ENCODE measurements at regions not wholly inside any gene's neighbourhood (a gene's known extent, or its start where the extent isn't known, plus 50 kb on each side); places are given as distances from the start of the nearest gene placed in this dataset.

DNA sequence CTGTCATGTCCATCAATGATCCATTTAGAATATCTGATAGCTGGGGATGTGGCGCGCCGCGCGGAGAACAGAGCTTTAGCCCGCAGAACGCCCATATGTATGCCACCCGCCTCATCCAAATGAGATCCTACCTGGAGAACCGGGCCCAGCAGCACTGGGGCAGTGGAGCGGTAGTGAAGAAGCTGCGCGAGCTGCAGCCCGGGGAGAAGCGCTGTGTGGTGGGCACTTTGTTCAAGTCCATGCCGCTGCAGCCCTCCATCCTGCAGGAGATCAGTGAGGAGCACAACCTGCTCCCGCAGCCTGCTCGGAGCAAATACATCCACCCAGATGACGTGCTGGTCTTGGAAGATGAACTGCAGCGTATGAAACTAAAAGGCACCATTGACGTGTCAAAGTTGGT lies 313.7 kb downstream of the NR2F1-AS1 start:
- TF ChIP-seq SMC3 (conservative IDR thresholded peaks at IDR 0.05; ENCODE audit: poor library complexity) = no peak
- no peak for TF ChIP-seq EZH2 (IDR thresholded peaks at IDR 0.05; ENCODE audit: borderline replicate concordance, insufficient read depth, low read length, poor library complexity, severe bottlenecking)
- TF ChIP-seq POLR2AphosphoS5 (IDR thresholded peaks at IDR 0.05) = no peak
- no peak for TF ChIP-seq EP300 (conservative IDR thresholded peaks at IDR 0.05; ENCODE audit: poor library complexity, severe bottlenecking)
- TF ChIP-seq TAF1 (IDR thresholded peaks at IDR 0.05; ENCODE audit: low read depth) = no peak
- TF ChIP-seq, protein P1, sequence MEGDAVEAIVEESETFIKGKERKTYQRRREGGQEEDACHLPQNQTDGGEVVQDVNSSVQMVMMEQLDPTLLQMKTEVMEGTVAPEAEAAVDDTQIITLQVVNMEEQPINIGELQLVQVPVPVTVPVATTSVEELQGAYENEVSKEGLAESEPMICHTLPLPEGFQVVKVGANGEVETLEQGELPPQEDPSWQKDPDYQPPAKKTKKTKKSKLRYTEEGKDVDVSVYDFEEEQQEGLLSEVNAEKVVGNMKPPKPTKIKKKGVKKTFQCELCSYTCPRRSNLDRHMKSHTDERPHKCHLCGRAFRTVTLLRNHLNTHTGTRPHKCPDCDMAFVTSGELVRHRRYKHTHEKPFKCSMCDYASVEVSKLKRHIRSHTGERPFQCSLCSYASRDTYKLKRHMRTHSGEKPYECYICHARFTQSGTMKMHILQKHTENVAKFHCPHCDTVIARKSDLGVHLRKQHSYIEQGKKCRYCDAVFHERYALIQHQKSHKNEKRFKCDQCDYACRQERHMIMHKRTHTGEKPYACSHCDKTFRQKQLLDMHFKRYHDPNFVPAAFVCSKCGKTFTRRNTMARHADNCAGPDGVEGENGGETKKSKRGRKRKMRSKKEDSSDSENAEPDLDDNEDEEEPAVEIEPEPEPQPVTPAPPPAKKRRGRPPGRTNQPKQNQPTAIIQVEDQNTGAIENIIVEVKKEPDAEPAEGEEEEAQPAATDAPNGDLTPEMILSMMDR (IDR thresholded peaks at IDR 0.05; ENCODE audit: poor library complexity, severe bottlenecking) = no peak
- TF ChIP-seq, protein P2, sequence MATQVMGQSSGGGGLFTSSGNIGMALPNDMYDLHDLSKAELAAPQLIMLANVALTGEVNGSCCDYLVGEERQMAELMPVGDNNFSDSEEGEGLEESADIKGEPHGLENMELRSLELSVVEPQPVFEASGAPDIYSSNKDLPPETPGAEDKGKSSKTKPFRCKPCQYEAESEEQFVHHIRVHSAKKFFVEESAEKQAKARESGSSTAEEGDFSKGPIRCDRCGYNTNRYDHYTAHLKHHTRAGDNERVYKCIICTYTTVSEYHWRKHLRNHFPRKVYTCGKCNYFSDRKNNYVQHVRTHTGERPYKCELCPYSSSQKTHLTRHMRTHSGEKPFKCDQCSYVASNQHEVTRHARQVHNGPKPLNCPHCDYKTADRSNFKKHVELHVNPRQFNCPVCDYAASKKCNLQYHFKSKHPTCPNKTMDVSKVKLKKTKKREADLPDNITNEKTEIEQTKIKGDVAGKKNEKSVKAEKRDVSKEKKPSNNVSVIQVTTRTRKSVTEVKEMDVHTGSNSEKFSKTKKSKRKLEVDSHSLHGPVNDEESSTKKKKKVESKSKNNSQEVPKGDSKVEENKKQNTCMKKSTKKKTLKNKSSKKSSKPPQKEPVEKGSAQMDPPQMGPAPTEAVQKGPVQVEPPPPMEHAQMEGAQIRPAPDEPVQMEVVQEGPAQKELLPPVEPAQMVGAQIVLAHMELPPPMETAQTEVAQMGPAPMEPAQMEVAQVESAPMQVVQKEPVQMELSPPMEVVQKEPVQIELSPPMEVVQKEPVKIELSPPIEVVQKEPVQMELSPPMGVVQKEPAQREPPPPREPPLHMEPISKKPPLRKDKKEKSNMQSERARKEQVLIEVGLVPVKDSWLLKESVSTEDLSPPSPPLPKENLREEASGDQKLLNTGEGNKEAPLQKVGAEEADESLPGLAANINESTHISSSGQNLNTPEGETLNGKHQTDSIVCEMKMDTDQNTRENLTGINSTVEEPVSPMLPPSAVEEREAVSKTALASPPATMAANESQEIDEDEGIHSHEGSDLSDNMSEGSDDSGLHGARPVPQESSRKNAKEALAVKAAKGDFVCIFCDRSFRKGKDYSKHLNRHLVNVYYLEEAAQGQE (IDR thresholded peaks at IDR 0.05; ENCODE audit: borderline replicate concordance) = no peak
- TF ChIP-seq MXI1 (conservative IDR thresholded peaks at IDR 0.05; ENCODE audit: poor library complexity, severe bottlenecking) = no peak
- no peak for TF ChIP-seq RAD21 (conservative IDR thresholded peaks at IDR 0.05)
- H3K9me2 ChIP-seq (ENCODE audit: insufficient read depth, low read length) = no peaks in the 10 kb centered on the region
- no peaks in the 10 kb centered on the region for H3K27me3 ChIP-seq (ENCODE audit: insufficient read depth, low read depth, low read length)
- no peaks in the 10 kb centered on the region for H3K36me3 ChIP-seq (ENCODE audit: insufficient read depth, low read length)
- H4K20me1 ChIP-seq (ENCODE audit: insufficient read depth) = no peaks in the 10 kb centered on the region
- H3K4me2 ChIP-seq (ENCODE audit: low read length) = no peak overlapping the region
- H3K27ac ChIP-seq (ENCODE audit: low read length) = no peak overlapping the region
- H3K9ac ChIP-seq (ENCODE audit: low read length) = no peak overlapping the region
- H3K4me3 ChIP-seq (ENCODE audit: low read length) = no peak overlapping the region
- no peaks in the 10 kb centered on the region for H3K79me2 ChIP-seq (replicated peaks; ENCODE audit: insufficient read depth, low read length)
- H3F3A ChIP-seq (ENCODE audit: insufficient read depth, low read length, poor library complexity, severe bottlenecking) = no peaks in the 10 kb centered on the region
- H3K9me3 ChIP-seq (ENCODE audit: low read length) = no peaks in the 10 kb centered on the region
- H2AFZ ChIP-seq (ENCODE audit: low read depth, low read length) = no peak overlapping the region

DNA sequence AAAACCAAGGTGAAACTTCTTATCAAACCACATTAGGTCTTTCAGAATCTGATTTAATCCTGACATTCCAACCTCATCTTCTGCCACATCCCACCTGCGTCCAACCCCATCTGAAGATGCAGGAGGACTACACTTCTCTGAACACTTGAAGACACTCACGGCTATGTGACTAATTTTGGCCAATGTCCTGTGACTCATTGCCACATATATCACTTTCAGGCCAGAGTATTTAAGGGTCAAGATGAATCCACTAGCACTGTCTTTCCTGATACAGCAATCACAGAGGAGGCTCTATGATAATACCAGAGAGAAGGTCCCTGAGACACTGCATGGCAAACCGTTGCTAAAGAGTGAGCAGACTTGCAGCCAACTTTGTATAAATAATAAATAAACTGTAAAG lies 323.4 kb downstream of the NR2F1-AS1 start:
- no peaks in the 10 kb centered on the region for H3K9me2 ChIP-seq (ENCODE audit: insufficient read depth, low read length)
- no peak overlapping the region for H3K9ac ChIP-seq (ENCODE audit: low read length)
- H3K27ac ChIP-seq (ENCODE audit: low read length) = no peak overlapping the region
- H2AFZ ChIP-seq (ENCODE audit: low read depth, low read length) = no peak overlapping the region
- H3K4me2 ChIP-seq (ENCODE audit: low read length) = no peak overlapping the region
- H3K4me3 ChIP-seq (ENCODE audit: low read length) = no peak overlapping the region
- H4K20me1 ChIP-seq (ENCODE audit: insufficient read depth) = no peaks in the 10 kb centered on the region
- TF ChIP-seq, protein P2 (IDR thresholded peaks at IDR 0.05; ENCODE audit: borderline replicate concordance) = no peak
- no peak for TF ChIP-seq POLR2AphosphoS5 (IDR thresholded peaks at IDR 0.05)
- H3K9me3 ChIP-seq (ENCODE audit: low read length) = no peaks in the 10 kb centered on the region
- H3K79me2 ChIP-seq (replicated peaks; ENCODE audit: insufficient read depth, low read length) = no peaks in the 10 kb centered on the region
- H3K27me3 ChIP-seq (ENCODE audit: insufficient read depth, low read depth, low read length) = no peaks in the 10 kb centered on the region
- no peaks in the 10 kb centered on the region for H3K36me3 ChIP-seq (ENCODE audit: insufficient read depth, low read length)
- H3F3A ChIP-seq (ENCODE audit: insufficient read depth, low read length, poor library complexity, severe bottlenecking) = no peaks in the 10 kb centered on the region
